CD1c-positive myeloid dendritic cell (primary cell): ENCODE measurements at regions not wholly inside any gene's neighbourhood (a gene's known extent, or its start where the extent isn't known, plus 50 kb on each side); places are given as distances from the start of the nearest gene placed in this dataset.
A peak's percentile ranks its signal among the peaks of the same experiment; 100 is the strongest.

Source experiments
- DNase-seq: peaks from one replicate; pipeline ENCODE4 v3.0.0-alpha.2; 2016; ENCODE audit errors: extremely low spot score

DNA sequence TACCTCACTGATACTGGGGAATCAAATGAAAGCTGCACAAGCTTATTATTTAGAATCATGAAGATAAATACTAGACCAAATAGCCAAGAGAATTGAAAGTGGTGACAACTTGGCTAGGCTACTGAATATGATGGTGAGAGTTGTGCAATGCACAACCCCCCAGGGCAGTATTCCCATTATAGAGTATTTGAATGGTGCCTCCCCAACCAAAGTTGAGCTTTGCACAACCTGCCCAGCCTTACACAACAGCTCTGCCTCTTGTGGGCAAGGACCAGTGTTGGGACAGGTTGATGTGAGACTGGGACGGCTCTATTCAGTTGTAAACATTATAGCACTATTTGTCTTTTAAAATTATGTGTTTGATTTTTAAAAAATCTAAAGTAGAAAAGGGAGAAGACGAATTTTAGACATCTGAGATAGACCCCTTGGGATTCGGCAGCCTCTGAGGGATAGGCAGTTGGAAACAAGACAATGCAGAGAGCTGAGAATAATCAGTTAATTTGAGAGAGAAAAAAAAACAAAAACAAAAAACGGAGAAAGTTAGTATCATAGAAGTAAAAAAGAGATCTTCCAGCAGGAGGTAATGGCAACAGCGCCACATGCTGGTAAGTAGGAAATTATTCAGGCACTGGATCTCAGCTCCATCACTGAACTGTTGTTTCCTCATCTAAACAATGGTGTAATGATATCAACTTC, 91.0 kb upstream of the KCNA3 start:
- peak; percentile 76 for DNase-seq

DNA sequence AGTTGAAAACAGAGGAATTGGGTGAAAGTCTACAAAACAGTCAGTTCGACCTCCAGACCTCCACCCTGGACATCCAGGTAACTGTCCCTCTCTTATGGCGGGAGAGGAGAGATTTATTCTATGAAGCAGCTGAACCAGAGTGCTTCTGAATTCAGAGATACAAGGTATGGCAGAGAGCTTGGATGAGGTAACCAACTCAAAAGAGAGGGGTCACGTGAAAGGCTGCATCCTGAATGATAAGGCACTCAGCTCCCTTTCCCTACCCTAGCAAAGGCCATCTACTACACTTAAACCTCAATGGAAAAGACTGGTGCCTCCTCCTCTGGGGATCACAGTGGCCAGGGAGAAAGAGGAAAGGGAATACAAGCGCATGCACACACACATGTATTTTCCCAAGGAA, 88.4 kb upstream of the KCNA3 start:
- no peak for DNase-seq

DNA sequence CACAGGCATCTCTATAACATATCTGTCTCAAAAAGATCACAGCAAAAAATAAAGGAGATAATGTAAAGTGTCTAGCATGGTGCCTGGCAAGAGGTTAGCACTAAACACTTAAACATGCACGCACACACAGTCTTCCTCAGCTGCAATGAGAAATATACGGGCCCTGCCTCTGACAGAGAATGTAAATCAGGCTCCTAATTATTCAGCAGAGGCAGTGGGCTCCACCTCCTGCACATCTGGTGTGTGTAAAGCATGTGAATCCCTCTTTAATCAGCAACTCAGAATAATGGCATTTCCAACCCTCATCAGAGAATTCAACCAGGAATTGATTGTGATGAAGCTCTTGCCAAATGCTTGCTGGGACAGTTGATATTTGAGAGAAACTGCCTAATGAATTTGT, 85.6 kb upstream of the KCNA3 start:
- DNase-seq, result no peak

DNA sequence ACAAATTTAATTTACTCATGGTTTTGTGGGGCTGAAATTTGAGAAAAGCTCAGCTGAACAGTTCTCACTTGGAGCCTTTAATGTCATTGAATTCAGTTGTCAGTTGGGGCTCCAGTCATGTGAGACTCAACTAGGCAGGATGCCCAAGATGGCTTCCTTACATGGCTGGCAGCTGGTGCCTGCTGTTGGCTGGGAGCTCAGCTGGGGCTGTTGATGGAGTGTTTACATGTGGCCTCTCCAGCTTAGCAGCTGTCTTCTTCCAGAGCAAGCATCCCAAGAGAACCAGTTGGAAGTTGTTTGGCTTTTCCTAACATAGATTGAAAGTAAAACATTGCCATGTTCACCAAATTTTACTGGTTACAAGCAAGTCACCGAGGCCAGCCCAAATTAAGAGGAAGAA, 81.8 kb upstream of the KCNA3 start:
- no peak for DNase-seq

DNA sequence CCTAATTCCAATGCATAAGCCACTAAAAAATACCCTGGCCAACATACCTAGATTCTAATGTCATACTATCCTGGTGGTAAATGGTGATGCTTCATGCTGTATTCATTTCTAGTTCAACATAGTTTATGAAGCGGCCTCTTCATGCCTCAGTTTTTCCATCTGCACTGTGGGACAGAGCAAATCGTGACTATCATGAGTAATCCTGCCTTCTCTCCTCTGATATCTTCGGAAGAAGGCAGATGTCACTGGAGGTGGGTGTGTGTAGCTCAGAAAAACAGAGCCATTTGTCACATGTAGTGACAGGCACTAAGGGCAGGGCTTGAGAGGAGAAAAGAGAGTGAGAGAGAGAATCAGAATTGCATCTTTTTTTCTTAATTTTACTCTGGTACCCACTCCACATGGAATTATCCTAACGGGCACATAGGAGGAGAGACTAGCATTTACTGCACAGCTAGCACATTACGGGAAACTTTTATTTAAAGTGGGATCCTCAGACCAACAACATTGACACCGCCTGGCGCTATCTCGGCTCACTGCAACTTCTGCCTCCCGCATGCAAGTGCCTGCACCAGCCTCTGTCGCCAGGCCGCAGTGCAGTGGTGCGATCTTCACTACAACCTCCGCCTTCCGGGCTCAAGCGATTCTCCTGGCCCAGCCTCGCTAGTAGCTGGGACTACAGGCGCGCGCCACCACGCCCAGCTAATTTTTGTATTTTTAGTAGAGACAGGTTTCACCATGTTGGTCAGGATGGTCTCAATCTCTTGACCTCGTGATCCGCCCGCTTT, 78.4 kb upstream of the KCNA3 start:
- no peak for DNase-seq

DNA sequence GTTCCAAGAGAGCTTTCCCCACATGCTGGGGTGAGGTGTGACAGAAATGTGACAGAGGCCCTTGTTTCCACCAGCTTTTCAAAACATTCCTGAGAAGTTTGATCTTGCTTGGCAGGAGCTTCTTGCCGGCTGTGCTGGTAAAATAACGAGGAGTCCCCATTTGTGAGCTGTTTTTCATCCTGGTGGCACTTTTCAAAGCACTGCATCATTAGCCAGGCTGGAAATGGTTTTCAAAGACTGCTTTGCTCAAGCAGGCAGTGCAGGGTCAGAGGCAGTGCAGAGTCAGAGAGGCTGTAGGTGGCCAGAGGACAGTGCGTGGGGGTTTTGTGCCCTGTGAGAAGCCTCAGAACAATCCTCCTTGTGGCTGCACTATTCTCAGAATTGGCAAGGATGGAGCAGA, 75.8 kb upstream of the KCNA3 start:
- DNase-seq, result no peak

DNA sequence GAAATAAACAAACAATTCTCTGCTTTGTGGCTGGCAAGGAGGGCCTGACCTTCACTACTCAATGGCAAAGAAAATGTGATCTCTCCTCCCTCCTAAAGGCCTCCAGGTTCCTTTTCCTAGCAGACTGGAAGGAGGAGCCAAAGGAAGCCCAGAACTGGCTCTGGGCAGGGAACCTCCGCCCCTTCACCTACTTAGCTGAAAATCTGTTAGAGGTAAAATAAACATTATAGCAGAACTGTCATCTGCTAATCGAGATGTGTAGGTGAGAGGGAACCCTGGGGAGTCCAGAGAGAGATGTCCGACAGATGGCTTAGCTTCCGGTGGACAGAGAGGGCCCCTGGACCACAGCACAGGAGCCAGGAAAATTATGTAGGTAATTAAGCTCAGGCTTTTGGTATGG, 75.2 kb upstream of the KCNA3 start:
- DNase-seq, result no peak

DNA sequence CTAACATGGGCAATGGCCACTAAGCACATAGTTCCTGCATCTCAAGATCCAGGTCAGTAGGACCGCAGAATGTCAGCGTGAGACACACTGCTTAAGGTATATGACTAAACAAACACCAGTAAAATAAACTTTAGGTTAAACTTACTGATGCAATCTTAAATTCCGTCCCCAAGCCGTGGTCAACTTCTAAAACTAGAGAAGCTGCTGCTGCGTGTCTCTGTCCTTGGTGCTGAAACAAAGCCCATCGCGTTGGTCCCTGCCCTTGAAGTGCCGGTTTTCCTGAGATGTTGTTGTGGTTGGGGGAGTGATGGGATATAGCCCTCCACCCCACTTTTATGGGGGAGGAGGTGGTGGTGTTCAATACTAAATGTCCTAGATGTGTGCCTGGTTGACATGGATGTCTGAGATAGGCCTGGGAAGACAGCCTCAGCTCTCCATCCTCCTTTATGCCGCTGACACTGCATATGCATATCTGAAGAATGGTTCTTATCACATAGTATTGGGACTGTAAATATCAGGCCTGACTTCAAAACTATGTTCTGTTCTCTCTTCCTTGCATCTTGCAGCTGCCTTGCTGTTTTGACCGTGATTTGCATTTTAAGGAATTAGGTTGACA, 72.0 kb upstream of the KCNA3 start:
- peak; percentile 63 for DNase-seq

DNA sequence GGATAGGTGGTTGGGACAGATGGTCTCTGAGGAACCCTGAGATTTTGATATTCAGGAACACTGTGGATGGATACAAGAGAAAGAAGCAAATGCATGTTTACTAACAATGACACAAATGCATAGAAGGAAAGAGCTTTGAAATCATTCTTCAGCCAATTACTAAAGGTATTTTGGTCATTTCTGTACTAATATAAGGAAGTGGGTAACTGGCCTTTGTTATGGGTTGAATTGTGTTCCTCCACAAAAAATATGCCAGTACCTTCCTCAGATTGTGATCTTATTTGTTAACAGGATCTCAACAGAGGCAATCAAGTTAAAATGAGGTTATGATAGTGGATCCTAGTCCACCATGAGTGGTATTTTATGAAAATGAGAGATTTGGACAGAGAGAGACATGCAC, 68.7 kb upstream of the KCNA3 start:
- no peak for DNase-seq

DNA sequence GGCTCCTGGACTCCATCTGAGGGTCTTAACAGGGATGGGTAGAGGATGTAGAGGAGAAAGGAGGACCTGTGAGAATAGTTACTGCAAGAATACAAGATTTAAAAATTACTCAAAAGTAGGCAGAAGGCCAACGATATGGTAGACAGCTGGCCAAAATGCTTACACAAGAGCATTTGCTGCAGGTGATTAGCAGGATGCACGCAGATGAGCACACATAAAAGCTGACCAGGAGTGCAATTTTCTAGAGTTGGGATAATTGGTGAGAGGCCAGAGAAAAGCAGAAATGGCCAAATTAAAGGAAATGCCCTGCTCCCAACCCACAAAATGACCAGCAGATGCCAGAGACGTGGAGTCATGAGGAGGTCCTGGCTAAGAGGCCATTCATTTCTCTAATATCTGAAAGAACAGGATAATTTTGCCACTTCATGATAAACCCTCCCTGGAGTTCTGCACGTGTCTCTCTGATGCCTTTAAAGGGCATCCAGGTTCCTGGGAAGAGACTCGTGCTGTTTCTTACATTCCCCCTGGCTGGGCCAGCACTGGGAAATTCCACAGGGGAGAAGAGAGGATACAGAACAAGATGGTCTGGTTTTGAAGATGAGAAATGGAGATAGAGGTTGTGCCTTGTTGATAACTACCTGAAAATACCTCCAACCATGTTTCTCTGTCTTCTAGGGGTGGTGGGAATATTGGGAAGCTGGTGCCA, 62.3 kb upstream of the KCNA3 start:
- DNase-seq, result no peak

DNA sequence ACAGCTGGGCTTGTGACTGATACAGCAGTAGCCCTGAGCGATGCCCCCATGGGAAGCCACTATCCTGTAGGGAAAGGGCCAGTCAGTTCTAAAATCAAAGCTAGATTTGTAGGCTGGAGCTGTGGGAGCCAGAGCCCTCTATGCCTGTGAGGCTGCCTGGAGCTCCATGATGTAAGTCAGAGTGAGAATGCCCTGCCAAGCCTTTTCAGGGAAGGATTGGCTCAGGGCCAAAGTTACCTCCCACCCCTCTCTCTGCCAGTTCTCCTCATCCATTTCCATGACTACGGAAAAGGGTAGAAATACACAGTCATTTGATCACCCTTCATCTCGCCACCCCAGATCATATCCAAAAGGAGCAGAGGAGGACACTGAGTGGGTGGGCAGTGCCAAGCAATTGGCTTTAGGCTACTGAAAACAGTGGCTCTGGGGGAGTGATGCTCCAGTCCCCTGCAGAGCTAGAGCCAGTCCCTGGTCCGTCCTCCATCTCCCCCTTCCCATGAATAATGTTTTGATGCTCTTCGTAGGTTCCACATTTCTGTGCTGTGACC, 59.5 kb upstream of the KCNA3 start:
- no peak for DNase-seq

DNA sequence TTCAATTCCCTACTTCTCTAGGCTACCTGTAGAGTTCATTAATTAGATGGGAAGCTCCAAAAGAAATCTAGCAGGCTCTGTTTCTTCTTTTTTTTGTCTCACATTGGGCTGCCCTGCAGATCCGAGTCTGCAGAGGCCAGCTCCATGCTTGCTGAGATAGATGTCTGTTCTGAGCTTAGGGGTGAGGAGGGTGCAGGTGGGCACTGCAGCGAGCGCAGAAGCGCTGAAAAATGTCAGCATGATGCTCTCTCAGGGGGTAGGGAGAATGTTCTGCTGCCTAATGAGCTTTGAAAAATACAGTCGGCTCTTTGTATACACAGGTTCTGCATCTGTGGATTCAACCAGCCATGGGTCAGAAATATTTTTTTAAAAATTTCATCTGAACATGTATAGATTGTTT, 56.8 kb upstream of the KCNA3 start:
- no peak for DNase-seq

DNA sequence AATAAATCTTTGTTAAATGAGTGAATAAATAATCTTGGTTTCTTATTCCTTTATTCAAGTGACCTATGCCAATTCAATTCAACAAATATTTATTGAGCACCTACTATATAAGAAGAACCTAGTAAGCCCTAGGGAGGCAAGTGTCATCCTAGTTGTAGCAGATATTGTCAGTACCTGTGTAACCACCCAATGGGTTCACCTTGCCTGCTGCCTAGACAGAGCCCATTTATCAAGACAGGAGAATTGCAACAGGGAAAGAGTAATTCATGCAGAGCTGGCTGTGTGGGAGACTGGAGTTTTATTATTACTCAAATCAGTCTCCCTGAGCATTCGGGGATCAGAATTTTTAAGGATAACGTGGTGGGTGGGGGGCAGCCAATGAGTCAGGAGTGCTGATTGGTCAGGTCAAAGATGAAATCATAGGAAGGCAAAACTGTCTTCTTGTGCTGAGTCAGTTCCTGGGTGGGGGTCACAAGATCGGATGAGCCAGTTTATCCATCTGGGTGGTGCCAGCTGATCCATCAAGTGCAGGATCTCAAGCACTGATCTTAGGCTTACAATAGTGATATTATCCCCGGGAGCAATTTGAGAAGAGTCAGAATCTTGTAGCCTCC, 53.8 kb upstream of the KCNA3 start:
- DNase-seq, result no peak

DNA sequence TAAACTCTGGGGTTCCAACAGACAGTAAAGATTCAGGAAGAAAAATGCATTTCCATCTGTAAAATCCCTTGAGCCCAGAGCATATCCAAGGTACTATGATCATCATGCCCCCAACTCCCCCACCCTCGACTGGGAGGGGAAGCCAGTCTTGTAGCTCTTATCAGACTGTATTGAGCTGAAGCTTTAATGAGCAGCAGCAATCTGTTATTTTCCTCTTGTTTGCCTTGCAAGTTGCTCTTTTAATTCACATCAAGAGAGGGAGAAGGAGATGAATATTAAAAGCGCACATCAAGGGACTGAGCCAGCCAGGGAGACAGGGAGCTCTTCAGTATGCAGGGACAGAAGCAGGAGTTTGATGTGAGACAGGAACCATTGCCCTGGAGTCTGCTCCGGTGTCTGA, 52.5 kb upstream of the KCNA3 start:
- DNase-seq, result no peak

DNA sequence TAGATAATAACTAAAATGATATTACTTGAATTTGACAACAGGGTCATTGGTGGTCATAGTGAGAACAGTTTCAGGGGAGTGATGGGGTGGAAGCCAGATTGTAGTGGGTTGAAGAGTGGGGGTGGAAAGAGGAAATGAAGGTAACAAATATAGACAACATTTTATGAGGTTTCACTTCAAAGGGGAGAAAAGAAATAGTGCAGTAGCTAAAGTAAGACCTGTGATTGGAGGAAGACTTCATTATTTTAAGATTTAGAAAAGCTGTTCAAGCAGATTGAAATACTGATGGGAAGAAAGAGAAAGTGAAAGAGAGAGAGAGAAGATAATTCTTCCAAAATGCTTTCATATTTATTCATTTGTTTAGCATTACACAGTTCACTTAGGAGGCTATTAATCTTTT, 52.0 kb upstream of the KCNA3 start:
- DNase-seq, result peak; percentile 23
